ENCODE measurements at regions not wholly inside any gene's neighbourhood (a gene's known extent, or its start where the extent isn't known, plus 50 kb on each side); places are given as distances from the start of the nearest gene placed in this dataset.

GRCh38 chr14:89011355-89012281 is 187.2 kb downstream of the TTC8 start:
- TF ChIP-seq CTCF (IDR thresholded peaks at IDR 0.05 in 4 of 5, conservative IDR thresholded peaks at IDR 0.05 in 1 of 5) (no peak), POLR2A (IDR thresholded peaks at IDR 0.05) (no peak)

All from gastrocnemius medialis (tissue), 4 donors.